Type B pancreatic cell (in vitro differentiated cells): ENCODE measurements at regions not wholly inside any gene's neighbourhood (a gene's known extent, or its start where the extent isn't known, plus 50 kb on each side); places are given as distances from the start of the nearest gene placed in this dataset.

Experiments
- DNase-seq: peaks from one replicate; pipeline ENCODE4 v3.0.0; 2021; ENCODE audit warnings: mixed read lengths; ENCODE audit not compliant: unreplicated experiment; ENCODE audit errors: extremely low spot score
- H3K27ac Mint-ChIP-seq: 2 replicates; pipeline ENCODE4 v1.8.0; 2021; ENCODE audit warnings: mild to moderate bottlenecking, mixed read lengths
- H3K27me3 Mint-ChIP-seq: 2 replicates; pipeline ENCODE4 v1.8.0; 2021; ENCODE audit warnings: mixed read lengths
- H3K36me3 Mint-ChIP-seq: 2 replicates; pipeline ENCODE4 v1.8.0; 2021; ENCODE audit warnings: mixed read lengths
- H3K4me1 Mint-ChIP-seq: one replicate; pipeline ENCODE4 v1.8.0; 2021; ENCODE audit warnings: mixed read lengths; ENCODE audit not compliant: unreplicated experiment
- H3K4me3 Mint-ChIP-seq: 2 replicates; pipeline ENCODE4 v1.8.0; 2021; ENCODE audit warnings: mild to moderate bottlenecking, mixed read lengths
- H3K9me3 Mint-ChIP-seq: 2 replicates; pipeline ENCODE4 v1.8.0; 2021; ENCODE audit warnings: mixed read lengths
- CTCF ChIP-seq: fragments of 200-600 bp; sonication (generic); conservative IDR thresholded peaks from 2 replicates; pipeline ENCODE4 v1.5.0; 2021; ENCODE audit warnings: antibody characterized with exemption, mild to moderate bottlenecking

GRCh38 chr11:45722144-45722543 lies 56.7 kb upstream of the CHST1 start:
- H3K36me3 Mint-ChIP-seq: no peaks in the 10 kb centered on the region
- no peak for DNase-seq

GRCh38 chr11:45717526-45717925 lies 52.1 kb upstream of the CHST1 start:
- no peaks in the 10 kb centered on the region for H3K36me3 Mint-ChIP-seq
- no peak for TF ChIP-seq CTCF

More at GRCh38 chr11:45722144-45722543, 56.7 kb upstream of the CHST1 start:
- Mint-ChIP-seq H3K27me3 (peaks cover 16% of the 10 kb centered on the region), H3K27ac (no peak overlapping the region), H3K4me1 (peaks cover 8% of the 10 kb centered on the region), H3K4me3 (no peak overlapping the region), H3K9me3 (no peaks in the 10 kb centered on the region)
- no peak for TF ChIP-seq CTCF

GRCh38 chr11:45715418-45715817 lies 50.0 kb upstream of the CHST1 start:
- TF ChIP-seq CTCF: no peak
- no peak for DNase-seq
- Mint-ChIP-seq H3K27me3 (peaks cover 29% of the 10 kb centered on the region), H3K36me3 (no peaks in the 10 kb centered on the region), H3K4me1 (no peaks in the 10 kb centered on the region), H3K27ac (no peak overlapping the region), H3K4me3 (no peak overlapping the region), H3K9me3 (no peaks in the 10 kb centered on the region)

More at GRCh38 chr11:45717526-45717925, 52.1 kb upstream of the CHST1 start:
- Mint-ChIP-seq H3K27ac (no peak overlapping the region), H3K9me3 (no peaks in the 10 kb centered on the region), H3K4me1 (no peaks in the 10 kb centered on the region), H3K4me3 (no peak overlapping the region), H3K27me3 (peaks cover 17% of the 10 kb centered on the region)
- DNase-seq: no peak
